ENCODE measurements at regions not wholly inside any gene's neighbourhood (a gene's known extent, or its start where the extent isn't known, plus 50 kb on each side); places are given as distances from the start of the nearest gene placed in this dataset.
"Not testable (repeated sequence)": the region's sequence is repeated elsewhere in the genome, so short reads cannot be mapped to it uniquely, and the experiment has no call there.

GRCh38 chr14:87241018-87241768 is 751.8 kb downstream of the GALC start:
- Histone ChIP-seq H3K9me3 (no peaks in the 10 kb centered on the region), H3K4me3 (no peak overlapping the region), H3K36me3 (no peaks in the 10 kb centered on the region), H3K27me3 (no peaks in the 10 kb centered on the region)
- DNase-seq = no peak

- not testable (repeated sequence) for H3K36me3 ChIP-seq, H3K4me3 ChIP-seq, DNase-seq, H3K27me3 ChIP-seq, H3K9me3 ChIP-seq
Measured at GRCh38 chr14:87240319-87240718, 752.7 kb downstream of the GALC start.

- Histone ChIP-seq H3K4me3 (no peak overlapping the region), H3K36me3 (no peaks in the 10 kb centered on the region), H3K9me3 (no peaks in the 10 kb centered on the region), H3K27me3 (no peaks in the 10 kb centered on the region)
- no peak for DNase-seq
Measured at GRCh38 chr14:87233806-87234384, 759.1 kb downstream of the GALC start.

DNA sequence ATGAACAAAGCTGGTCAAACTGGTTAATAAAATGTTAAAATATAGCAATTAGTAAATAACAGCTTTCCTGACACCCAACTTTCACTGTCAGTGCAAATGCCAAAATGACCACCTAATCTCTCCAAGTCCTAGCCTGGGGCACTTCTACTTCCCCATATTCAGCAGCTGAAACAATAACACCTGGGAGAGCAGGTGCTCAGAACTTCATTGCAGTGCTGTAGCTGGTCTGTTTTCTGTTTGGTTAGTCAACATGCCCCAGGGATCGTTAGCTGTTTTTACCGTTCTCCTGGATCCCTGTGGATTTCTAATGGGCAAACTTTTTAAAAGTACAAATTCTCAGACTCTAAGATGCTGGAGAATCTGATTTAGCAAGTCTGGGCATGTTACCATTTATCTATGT is 759.7 kb downstream of the GALC start:
- H3K27me3 ChIP-seq = no peaks in the 10 kb centered on the region
- no peak for DNase-seq

DNA sequence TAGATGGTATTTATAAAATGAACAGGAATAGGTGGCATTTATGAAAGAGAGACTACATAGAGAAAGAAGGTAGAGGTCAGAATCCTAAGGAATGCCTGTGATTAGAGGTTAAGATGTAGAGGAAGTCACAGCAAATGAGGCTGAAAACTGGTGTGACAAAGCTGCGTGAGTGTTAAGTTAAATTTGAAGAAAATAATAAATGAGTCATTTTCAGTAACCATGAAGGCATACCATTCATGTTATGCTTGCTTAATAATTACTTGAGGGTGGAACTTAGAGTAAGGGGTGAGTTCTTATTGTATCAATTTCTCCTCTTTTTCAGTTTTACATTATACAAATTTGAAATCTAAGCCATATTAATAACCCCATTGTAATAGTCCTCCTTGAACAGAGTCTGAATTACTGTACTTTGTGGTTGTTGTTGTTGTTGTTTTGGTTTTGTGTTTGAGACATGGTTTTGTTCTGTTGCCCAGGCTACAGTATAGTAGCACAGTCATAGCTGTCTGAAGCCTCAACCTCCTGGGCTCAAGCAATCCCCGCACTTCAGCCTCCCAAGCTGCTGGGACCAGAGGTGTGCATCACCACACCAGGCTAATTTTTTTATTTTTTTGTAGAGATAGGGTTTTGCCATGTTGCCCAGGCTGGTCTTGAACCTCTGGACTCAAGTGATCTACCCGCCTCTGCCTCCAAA is 761.5 kb downstream of the GALC start:
- H3K4me3 ChIP-seq = no peak overlapping the region
- H3K27me3 ChIP-seq = no peaks in the 10 kb centered on the region
- no peaks in the 10 kb centered on the region for H3K36me3 ChIP-seq
- H3K9me3 ChIP-seq = no peaks in the 10 kb centered on the region
- no peak for DNase-seq

More for the DNA sequence above, 759.7 kb downstream of the GALC start:
- H3K36me3 ChIP-seq = no peaks in the 10 kb centered on the region
- no peak overlapping the region for H3K4me3 ChIP-seq
- no peaks in the 10 kb centered on the region for H3K9me3 ChIP-seq

GRCh38 chr14:87230726-87231125 is 762.3 kb downstream of the GALC start:
- no peaks in the 10 kb centered on the region for H3K9me3 ChIP-seq

DNA sequence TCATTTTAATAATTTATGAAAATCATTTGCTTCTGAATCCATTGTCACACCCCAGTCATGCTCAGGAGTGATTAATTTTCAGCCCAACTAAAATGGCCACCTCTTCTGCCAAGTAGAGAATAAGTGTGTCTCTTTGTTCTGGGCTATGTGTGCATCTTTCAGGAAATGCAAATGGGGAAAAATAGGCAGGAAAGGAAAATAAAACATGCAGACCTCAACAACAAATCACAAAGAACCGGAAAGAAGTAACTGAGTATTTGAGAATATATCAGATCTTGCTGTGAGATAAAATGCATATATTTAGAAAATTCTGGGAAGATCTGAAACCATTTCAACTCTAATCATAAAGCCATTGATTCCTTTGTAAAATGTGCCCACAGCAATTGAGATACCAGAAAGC is 763.9 kb downstream of the GALC start:
- Histone ChIP-seq H3K36me3 (no peaks in the 10 kb centered on the region), H3K4me3 (no peak overlapping the region), H3K27me3 (no peaks in the 10 kb centered on the region), H3K9me3 (no peaks in the 10 kb centered on the region)
- no peak for DNase-seq

More at GRCh38 chr14:87230726-87231125, 762.3 kb downstream of the GALC start:
- Histone ChIP-seq H3K4me3 (no peak overlapping the region), H3K27me3 (no peaks in the 10 kb centered on the region), H3K36me3 (no peaks in the 10 kb centered on the region)
- no peak for DNase-seq

DNA sequence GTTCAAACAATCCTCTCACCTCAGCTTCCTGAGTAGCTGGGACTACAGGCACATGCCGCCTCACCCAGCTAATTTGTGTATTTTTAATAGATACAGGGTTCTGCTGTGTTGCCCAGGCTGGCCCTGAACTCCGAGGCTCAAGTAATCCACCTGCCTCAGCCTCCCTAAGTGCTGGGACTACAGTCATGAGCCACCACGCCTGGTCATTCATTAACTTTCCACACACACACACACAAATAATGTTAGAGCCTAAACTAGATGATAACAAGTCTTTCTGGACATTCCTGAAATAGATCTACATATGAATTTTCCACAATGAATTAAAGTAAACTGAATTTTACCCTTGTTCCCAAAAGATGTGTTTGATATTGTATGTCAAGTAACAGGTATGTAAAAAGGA is 776.0 kb downstream of the GALC start:
- H3K36me3 ChIP-seq = no peaks in the 10 kb centered on the region
- DNase-seq = no peak
- no peak overlapping the region for H3K4me3 ChIP-seq
- no peaks in the 10 kb centered on the region for H3K9me3 ChIP-seq
- H3K27me3 ChIP-seq = no peaks in the 10 kb centered on the region

DNA sequence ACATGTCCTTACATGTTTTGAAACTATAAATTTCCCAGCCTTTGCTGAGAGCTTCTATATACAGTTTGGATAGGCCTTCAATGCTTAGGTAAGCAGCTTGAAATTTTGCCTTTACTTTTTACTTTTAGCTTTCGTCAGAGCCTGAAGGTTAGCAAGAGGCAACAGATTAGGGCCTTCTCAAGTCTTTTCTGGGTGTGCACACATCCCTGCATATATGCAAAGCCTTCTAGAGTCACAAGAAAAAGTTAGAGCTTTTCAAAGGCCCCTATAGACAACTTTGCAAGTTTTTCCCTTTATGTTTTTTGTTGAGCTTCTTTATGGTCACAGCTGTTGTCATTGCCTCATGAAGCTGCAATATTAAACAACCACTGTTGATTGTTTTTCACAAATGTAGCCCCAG is 778.4 kb downstream of the GALC start:
- no peak overlapping the region for H3K4me3 ChIP-seq
- no peak for DNase-seq
- no peaks in the 10 kb centered on the region for H3K36me3 ChIP-seq
- H3K9me3 ChIP-seq = no peaks in the 10 kb centered on the region
- no peaks in the 10 kb centered on the region for H3K27me3 ChIP-seq

DNA sequence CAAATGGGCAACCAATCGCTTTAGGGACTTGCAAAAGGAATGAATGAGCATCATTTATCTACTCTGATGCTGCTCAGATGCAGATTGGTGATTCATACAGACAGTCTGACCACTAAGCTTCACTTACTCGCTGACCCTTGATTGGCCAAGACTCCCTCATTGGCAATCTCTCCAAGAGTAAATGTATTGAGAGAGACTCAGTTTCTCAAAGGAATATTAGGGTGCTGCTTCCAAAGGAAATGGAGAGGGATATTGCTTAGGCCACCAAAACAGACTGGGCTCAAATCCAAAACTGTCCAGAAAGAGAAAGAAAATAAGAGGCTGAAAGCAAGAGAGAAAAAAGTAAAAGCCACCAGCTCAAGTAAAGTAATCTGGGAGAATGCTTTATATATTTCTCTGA is 785.2 kb downstream of the GALC start:
- H3K9me3 ChIP-seq = no peaks in the 10 kb centered on the region
- H3K4me3 ChIP-seq = no peak overlapping the region
- DNase-seq = no peak
- no peaks in the 10 kb centered on the region for H3K27me3 ChIP-seq
- no peaks in the 10 kb centered on the region for H3K36me3 ChIP-seq

DNA sequence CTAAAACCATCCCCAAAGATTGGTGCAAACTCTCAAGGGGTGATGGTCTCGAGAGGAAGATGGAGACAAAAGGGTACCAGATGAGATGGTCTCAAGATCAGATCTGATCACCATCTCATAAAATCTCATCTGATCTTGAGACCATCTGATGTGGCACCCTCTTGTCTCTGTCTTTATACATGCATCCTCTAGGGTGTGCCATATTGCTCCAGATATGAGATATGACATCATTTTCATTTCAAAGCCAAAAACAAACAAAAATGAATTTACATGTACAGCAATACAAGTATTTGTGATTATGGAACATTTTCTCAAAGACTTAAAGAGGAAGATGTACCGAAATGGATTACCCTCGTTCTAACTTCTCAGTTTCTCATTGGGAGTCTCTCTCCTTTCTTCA is 787.2 kb downstream of the GALC start:
- Histone ChIP-seq H3K4me3 (no peak overlapping the region), H3K36me3 (no peaks in the 10 kb centered on the region), H3K27me3 (no peaks in the 10 kb centered on the region), H3K9me3 (no peaks in the 10 kb centered on the region)
- DNase-seq = no peak

DNA sequence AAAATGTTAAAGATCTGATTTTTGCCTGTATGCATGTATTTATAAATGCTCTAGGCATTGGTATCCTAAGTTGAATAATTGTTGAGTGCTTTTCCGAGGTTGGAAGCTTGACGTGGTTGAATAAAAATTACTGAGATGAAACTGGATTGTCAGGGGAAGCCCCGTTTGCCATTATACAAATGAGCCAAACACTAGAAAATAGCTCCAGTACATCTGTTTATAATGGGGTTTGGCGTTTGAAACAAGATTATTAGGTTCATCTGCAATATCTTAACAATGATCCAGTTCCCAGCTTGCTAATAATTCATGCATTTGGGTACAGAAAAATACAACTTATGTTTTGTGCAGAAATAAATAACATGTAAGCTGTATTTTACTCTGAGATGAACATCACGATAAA is 789.6 kb downstream of the GALC start:
- Histone ChIP-seq H3K27me3 (no peaks in the 10 kb centered on the region), H3K9me3 (no peaks in the 10 kb centered on the region), H3K36me3 (no peaks in the 10 kb centered on the region), H3K4me3 (no peak overlapping the region)
- DNase-seq = no peak

DNA sequence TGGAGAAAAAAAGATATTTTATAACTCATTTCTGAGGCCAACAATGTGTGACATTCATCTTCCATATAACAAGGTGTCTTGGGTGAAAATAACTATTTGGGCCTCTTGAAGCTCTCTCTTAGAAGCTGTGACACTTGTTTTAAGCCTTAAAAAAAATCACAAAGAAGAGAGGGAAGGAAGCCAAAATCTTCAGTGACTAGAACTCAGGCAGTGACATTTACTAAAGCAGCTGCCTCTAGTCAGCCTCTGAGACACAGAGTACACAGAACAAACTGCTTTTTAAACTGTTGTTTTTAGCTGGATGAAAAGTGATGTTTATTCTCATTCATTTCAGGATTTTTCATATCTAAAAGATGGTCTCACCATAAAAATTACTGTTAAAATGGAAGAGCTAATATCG is 793.6 kb downstream of the GALC start:
- no peak for DNase-seq
- H3K27me3 ChIP-seq = no peaks in the 10 kb centered on the region
- H3K36me3 ChIP-seq = no peaks in the 10 kb centered on the region
- H3K9me3 ChIP-seq = no peaks in the 10 kb centered on the region
- H3K4me3 ChIP-seq = no peak overlapping the region

DNA sequence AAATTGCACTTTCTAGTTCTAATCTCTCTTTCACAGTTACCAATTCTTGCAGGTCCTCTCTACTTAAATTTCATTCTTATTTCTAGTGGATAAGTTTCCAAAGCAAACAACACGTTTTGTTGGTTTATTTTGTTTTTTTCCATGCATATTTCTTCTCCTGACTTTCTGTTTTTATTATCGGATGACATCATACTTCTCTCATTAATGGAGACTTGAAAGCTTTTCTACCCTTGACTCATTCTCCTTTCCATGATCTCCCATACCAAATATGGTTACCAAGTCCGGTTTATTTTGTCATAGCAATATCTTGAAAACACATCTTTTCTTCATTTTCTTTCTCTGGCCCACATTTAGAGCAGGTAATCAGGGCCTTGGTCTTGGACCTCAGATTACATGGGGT is 796.5 kb downstream of the GALC start:
- Histone ChIP-seq H3K27me3 (no peaks in the 10 kb centered on the region), H3K9me3 (no peaks in the 10 kb centered on the region), H3K36me3 (no peaks in the 10 kb centered on the region), H3K4me3 (no peak overlapping the region)
- DNase-seq = no peak

GRCh38 chr14:87187786-87188185 is 805.2 kb downstream of the GALC start:
- no peak for DNase-seq
- no peaks in the 10 kb centered on the region for H3K36me3 ChIP-seq

DNA sequence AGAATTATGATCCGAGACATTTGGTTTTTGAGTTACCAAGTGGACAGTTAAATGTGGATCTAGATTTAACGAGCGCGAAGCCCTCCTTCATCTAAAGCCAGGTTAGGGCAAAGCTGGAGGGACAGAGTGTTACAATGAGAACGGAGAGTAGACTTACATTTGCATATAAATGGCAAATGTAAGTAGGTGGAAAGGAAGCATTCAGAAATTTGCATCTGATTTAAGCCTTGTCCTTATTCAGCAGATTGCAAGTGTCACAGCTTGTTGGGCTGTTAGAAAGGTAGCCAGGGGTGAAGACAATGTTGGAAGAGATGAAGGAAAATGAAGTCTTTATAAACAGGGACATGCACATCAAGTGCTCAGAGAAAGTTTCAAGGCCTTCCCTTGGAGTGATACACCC is 806.2 kb downstream of the GALC start:
- no peak for DNase-seq
- Histone ChIP-seq H3K36me3 (no peaks in the 10 kb centered on the region), H3K4me3 (no peak overlapping the region), H3K27me3 (no peaks in the 10 kb centered on the region), H3K9me3 (no peaks in the 10 kb centered on the region)

More at GRCh38 chr14:87187786-87188185, 805.2 kb downstream of the GALC start:
- Histone ChIP-seq H3K27me3 (no peaks in the 10 kb centered on the region), H3K4me3 (no peak overlapping the region), H3K9me3 (no peaks in the 10 kb centered on the region)

GRCh38 chr14:87185961-87186560 is 806.9 kb downstream of the GALC start:
- Histone ChIP-seq H3K9me3 (no peaks in the 10 kb centered on the region), H3K36me3 (no peaks in the 10 kb centered on the region), H3K4me3 (no peak overlapping the region), H3K27me3 (no peaks in the 10 kb centered on the region)
- no peak for DNase-seq
